Fibroblast of lung (primary cell): ENCODE measurements at regions not wholly inside any gene's neighbourhood (a gene's known extent, or its start where the extent isn't known, plus 50 kb on each side); places are given as distances from the start of the nearest gene placed in this dataset.

Source experiments
- DNase-seq, 2 donors: peaks; one replicate each; pipeline versions ENCODE4 v3.0.0 to v3.0.0-alpha.2; 2010; ENCODE audit warnings: low read depth in 2 of 2
- H2AFZ ChIP-seq: 2 replicates; pipeline ENCODE4 v1.5.1; 2012; ENCODE audit warnings: low read length, control low read depth, inconsistent platforms
- H3K27ac ChIP-seq: 2 replicates; pipeline ENCODE4 v1.5.1; 2011; ENCODE audit warnings: low read length, control low read depth; ENCODE audit not compliant: insufficient read depth
- H3K27me3 ChIP-seq: 2 replicates; pipeline ENCODE4 v1.5.1; 2011; ENCODE audit warnings: mild to moderate bottlenecking, low read length; ENCODE audit not compliant: control insufficient read depth, insufficient read depth
- H3K36me3 ChIP-seq: 2 replicates; pipeline ENCODE4 v1.5.1; 2011; ENCODE audit warnings: low read length; ENCODE audit not compliant: control insufficient read depth, insufficient read depth
- H3K4me1 ChIP-seq: 2 replicates; pipeline ENCODE4 v1.5.1; 2011; ENCODE audit warnings: low read length; ENCODE audit not compliant: control insufficient read depth, insufficient read depth; ENCODE audit errors: extremely low read depth
- H3K4me2 ChIP-seq: 2 replicates; pipeline ENCODE4 v1.5.1; 2011; ENCODE audit warnings: low read length, control low read depth; ENCODE audit not compliant: insufficient read depth; ENCODE audit errors: extremely low read depth
- H3K4me3 ChIP-seq, 4 experiments: fragments of 200-600 bp in 1 of 4; sonication (generic) in 1 of 4; replicated peaks in 1 of 4; 2 replicates each; pipeline ENCODE4 v1.5.1; 2011 to 2016; ENCODE audit warnings: low read length in 4 of 4, low read depth in 3 of 4, mild to moderate bottlenecking in 3 of 4, control low read depth in 2 of 4, inconsistent platforms in 1 of 4, mixed read lengths in 1 of 4; ENCODE audit not compliant: insufficient read depth in 1 of 4; ENCODE audit errors: control extremely low read depth in 1 of 4
- H3K79me2 ChIP-seq: 2 replicates; pipeline ENCODE4 v1.5.1; 2012; ENCODE audit warnings: mild to moderate bottlenecking, low read length, inconsistent platforms; ENCODE audit not compliant: control insufficient read depth, insufficient read depth
- H3K9ac ChIP-seq: 2 replicates; pipeline ENCODE4 v1.5.1; 2011; ENCODE audit warnings: mild to moderate bottlenecking, low read length, control low read depth; ENCODE audit not compliant: insufficient read depth
- H3K9me3 ChIP-seq: 2 replicates; pipeline ENCODE4 v1.5.1; 2012; ENCODE audit warnings: low read depth, low read length; ENCODE audit not compliant: control insufficient read depth, insufficient read depth
- H4K20me1 ChIP-seq: 2 replicates; pipeline ENCODE4 v1.5.1; 2011; ENCODE audit warnings: low read length; ENCODE audit not compliant: control insufficient read depth, insufficient read depth; ENCODE audit errors: extremely low read depth
- CTCF ChIP-seq, 2 donors: IDR thresholded peaks in 1 of 2; conservative IDR thresholded peaks in 1 of 2; 1 replicate in 1 of 2; 2 replicates in 1 of 2; pipeline ENCODE4 v1.5.1; 2011 to 2012; ENCODE audit warnings: low read length in 2 of 2, control low read depth in 1 of 2, inconsistent platforms in 1 of 2, low read depth in 1 of 2, mild to moderate bottlenecking in 1 of 2
- EZH2 ChIP-seq: IDR thresholded peaks from 2 replicates; pipeline ENCODE4 v1.5.1; 2012; ENCODE audit warnings: low read length, control low read depth, mild to moderate bottlenecking; ENCODE audit errors: missing control alignments

DNA sequence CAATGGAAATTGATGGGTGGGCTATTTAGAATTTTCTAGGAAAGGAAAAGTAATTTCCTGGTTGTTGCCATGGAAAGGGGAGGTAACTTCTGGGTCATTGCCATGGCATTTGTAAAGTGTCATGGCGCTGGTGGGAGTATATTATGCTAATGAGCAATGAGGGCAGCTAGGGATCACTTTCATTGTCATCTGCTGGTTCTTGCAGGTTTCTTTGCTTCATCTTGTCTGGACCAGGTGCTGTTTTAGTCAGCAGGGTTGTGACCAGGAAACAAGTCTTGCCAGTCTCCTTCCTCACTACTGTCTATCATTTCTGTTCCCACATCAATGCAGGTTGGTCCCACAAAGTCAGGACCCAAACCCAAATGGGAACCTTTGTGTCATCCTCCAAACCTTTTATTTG lies 237.6 kb upstream of the C11orf87 start:
- no peak overlapping the region for H3K4me2 ChIP-seq
- no peaks in the 10 kb centered on the region for H3K36me3 ChIP-seq
- TF ChIP-seq CTCF (conservative IDR thresholded peaks at IDR 0.05 in 1 of 2, IDR thresholded peaks at IDR 0.05 in 1 of 2; ENCODE audit: low read depth in 1 of 2, low read length in 2 of 2) = no peak
- no peak for TF ChIP-seq EZH2
- no peaks in the 10 kb centered on the region for H3K4me1 ChIP-seq
- no peak overlapping the region for H3K4me3 ChIP-seq
- no peak for DNase-seq
- no peaks in the 10 kb centered on the region for H3K27me3 ChIP-seq
- no peaks in the 10 kb centered on the region for H4K20me1 ChIP-seq
- H2AFZ ChIP-seq = no peak overlapping the region
- H3K27ac ChIP-seq = no peak overlapping the region
- H3K9ac ChIP-seq = no peak overlapping the region
- no peaks in the 10 kb centered on the region for H3K79me2 ChIP-seq
- H3K9me3 ChIP-seq = no peaks in the 10 kb centered on the region

DNA sequence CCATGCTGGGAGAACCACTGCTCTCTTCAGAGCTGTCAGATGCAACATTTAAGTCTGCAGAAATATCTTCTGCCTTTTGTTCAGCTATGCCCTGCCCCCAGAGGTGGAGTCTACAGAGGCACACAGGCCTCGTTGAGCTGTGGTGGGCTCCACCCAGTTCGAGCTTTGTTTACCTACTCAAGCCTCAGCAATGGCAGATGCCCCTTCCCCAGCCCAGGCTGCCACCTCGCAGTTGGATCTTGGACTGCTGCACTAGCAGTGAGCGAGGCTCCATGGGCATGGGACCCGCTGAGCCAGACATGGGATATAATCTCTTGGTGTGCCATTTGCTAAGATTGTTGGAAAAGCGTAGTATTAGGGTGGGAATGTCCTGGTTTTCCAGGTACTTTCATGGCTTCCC lies 229.1 kb upstream of the C11orf87 start:
- TF ChIP-seq EZH2 = no peak
- TF ChIP-seq CTCF (conservative IDR thresholded peaks at IDR 0.05 in 1 of 2, IDR thresholded peaks at IDR 0.05 in 1 of 2; ENCODE audit: low read depth in 1 of 2, low read length in 2 of 2) = no peak
- Histone ChIP-seq H3K36me3 (no peaks in the 10 kb centered on the region), H3K79me2 (no peaks in the 10 kb centered on the region), H3K27ac (no peak overlapping the region), H2AFZ (no peak overlapping the region), H3K4me3 (no peak overlapping the region), H3K4me1 (no peaks in the 10 kb centered on the region), H3K4me2 (no peak overlapping the region), H3K9ac (no peak overlapping the region), H3K9me3 (no peaks in the 10 kb centered on the region), H3K27me3 (no peaks in the 10 kb centered on the region), H4K20me1 (no peaks in the 10 kb centered on the region)
- DNase-seq = no peak

DNA sequence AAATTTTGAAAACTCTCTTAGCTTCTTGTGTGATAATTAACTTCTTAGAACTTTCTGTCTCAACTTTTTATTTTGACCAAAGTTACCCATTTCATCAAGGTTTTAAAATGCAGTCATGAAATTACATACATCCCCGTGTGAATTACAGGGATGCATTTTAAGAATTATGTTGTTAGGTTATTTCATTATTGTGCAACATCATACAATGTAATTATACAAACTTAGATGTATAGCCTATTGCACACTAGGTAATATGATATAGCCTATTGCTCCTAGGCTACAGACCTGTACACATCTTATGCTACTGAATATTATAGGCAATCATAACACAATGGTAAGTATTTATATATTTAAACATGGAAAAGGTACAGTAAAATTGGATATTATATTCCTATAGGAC lies 228.1 kb upstream of the C11orf87 start:
- Histone ChIP-seq H3K9ac (no peak overlapping the region), H3K27me3 (no peaks in the 10 kb centered on the region), H3K9me3 (no peaks in the 10 kb centered on the region), H3K79me2 (no peaks in the 10 kb centered on the region), H3K4me1 (no peaks in the 10 kb centered on the region), H3K27ac (no peak overlapping the region), H2AFZ (no peak overlapping the region), H4K20me1 (no peaks in the 10 kb centered on the region), H3K4me3 (no peak overlapping the region), H3K4me2 (no peak overlapping the region), H3K36me3 (no peaks in the 10 kb centered on the region)
- DNase-seq = no peak
- no peak for TF ChIP-seq EZH2
- TF ChIP-seq CTCF (conservative IDR thresholded peaks at IDR 0.05 in 1 of 2, IDR thresholded peaks at IDR 0.05 in 1 of 2; ENCODE audit: low read depth in 1 of 2, low read length in 2 of 2) = no peak
